ENCODE measurements at regions not wholly inside any gene's neighbourhood (a gene's known extent, or its start where the extent isn't known, plus 50 kb on each side); places are given as distances from the start of the nearest gene placed in this dataset.

DNA sequence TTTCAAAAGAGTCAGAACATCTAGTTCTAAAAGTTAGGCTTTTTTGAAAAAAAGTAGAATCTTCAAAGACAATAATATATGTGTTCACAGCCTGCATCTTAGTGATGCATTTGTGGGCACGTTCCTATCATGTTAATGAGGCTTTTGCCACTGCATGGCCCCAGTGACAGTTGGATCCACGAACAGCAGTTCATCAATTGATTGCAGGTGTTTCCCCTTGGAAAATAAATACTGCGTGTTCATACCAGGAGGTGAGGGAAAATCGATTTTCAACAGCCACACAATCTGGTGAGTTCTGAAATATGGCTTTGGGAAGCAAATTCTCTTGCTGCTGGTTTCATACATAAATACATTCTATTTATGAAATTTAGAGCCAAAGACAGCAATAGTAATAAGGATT lies 343.8 kb upstream of the SLC10A2 start:
- no TSS peak for BruUV-seq (replicated peaks)
- Histone ChIP-seq H3K4me1 (ENCODE audit: insufficient read depth, low read length, poor library complexity, severe bottlenecking) (no peaks in the 10 kb centered on the region), H3K27ac (ENCODE audit: low read depth, low read length, poor library complexity, severe bottlenecking) (no peak overlapping the region), H3K9me2 (ENCODE audit: insufficient read depth, low read length) (no peaks in the 10 kb centered on the region), H3K9me3 (ENCODE audit: low read length) (no peaks in the 10 kb centered on the region), H3K36me3 (ENCODE audit: insufficient read depth, low read length) (no peaks in the 10 kb centered on the region), H2AFZ (ENCODE audit: low read length) (no peak overlapping the region), H4K20me1 (ENCODE audit: insufficient read depth, low read length) (no peaks in the 10 kb centered on the region), H3K4me2 (ENCODE audit: low read length) (no peak overlapping the region), H3K4me3 (ENCODE audit: low read depth, low read length, poor library complexity, severe bottlenecking) (no peak overlapping the region), H3K79me2 (ENCODE audit: insufficient read depth, low read depth, low read length) (no peaks in the 10 kb centered on the region)
- TF ChIP-seq EZH2phosphoT487 (IDR thresholded peaks at IDR 0.05; ENCODE audit: borderline replicate concordance, low read depth, low read length) = no peak
- TF ChIP-seq, protein P1, sequence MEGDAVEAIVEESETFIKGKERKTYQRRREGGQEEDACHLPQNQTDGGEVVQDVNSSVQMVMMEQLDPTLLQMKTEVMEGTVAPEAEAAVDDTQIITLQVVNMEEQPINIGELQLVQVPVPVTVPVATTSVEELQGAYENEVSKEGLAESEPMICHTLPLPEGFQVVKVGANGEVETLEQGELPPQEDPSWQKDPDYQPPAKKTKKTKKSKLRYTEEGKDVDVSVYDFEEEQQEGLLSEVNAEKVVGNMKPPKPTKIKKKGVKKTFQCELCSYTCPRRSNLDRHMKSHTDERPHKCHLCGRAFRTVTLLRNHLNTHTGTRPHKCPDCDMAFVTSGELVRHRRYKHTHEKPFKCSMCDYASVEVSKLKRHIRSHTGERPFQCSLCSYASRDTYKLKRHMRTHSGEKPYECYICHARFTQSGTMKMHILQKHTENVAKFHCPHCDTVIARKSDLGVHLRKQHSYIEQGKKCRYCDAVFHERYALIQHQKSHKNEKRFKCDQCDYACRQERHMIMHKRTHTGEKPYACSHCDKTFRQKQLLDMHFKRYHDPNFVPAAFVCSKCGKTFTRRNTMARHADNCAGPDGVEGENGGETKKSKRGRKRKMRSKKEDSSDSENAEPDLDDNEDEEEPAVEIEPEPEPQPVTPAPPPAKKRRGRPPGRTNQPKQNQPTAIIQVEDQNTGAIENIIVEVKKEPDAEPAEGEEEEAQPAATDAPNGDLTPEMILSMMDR (conservative IDR thresholded peaks at IDR 0.05; ENCODE audit: low read length) = no peak
- CTCF ChIA-PET (ENCODE audit: unreplicated experiment) = no interaction called here
- intact Hi-C loops (cut with micrococcal nuclease; ENCODE audit: unreplicated experiment) = no loop called here
- POLR2A ChIA-PET = no interaction called here
- DNase-seq (ENCODE audit: low spot score) = no peak

DNA sequence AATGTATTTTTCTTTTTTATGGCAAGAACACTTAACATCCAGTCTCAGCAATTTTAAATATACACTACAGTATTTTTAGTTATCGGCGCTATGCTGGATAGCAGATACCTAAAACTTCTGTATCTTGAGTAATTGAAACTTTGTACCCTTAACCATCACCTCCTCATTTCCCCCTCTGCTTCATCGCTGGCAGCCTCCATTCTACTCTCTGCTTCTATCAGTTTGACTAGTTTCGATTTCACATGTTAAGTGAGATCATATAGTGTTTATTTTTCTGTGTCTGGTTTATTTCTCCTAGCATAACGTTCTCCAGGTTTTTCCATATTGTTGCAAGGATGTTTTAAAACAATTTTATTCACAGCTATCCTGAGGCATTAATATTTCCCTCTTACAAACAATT lies 340.8 kb upstream of the SLC10A2 start:
- Histone ChIP-seq H4K20me1 (ENCODE audit: insufficient read depth, low read length) (no peaks in the 10 kb centered on the region), H3K4me2 (ENCODE audit: low read length) (no peak overlapping the region), H3K4me3 (ENCODE audit: low read depth, low read length, poor library complexity, severe bottlenecking) (no peak overlapping the region), H3K79me2 (ENCODE audit: insufficient read depth, low read depth, low read length) (no peaks in the 10 kb centered on the region), H3K4me1 (ENCODE audit: insufficient read depth, low read length, poor library complexity, severe bottlenecking) (no peaks in the 10 kb centered on the region), H3K36me3 (ENCODE audit: insufficient read depth, low read length) (no peaks in the 10 kb centered on the region), H2AFZ (ENCODE audit: low read length) (no peak overlapping the region), H3K9me2 (ENCODE audit: insufficient read depth, low read length) (no peaks in the 10 kb centered on the region), H3K9me3 (ENCODE audit: low read length) (no peaks in the 10 kb centered on the region), H3K27ac (ENCODE audit: low read depth, low read length, poor library complexity, severe bottlenecking) (no peak overlapping the region)
- intact Hi-C loops (cut with micrococcal nuclease; ENCODE audit: unreplicated experiment) = no loop called here
- ChIA-PET CTCF (ENCODE audit: unreplicated experiment) (no interaction called here), POLR2A (no interaction called here)
- BruUV-seq (replicated peaks) = no TSS peak
- no peak for DNase-seq (ENCODE audit: low spot score)
- TF ChIP-seq EZH2phosphoT487 (IDR thresholded peaks at IDR 0.05; ENCODE audit: borderline replicate concordance, low read depth, low read length) = no peak
- TF ChIP-seq, protein P1 (conservative IDR thresholded peaks at IDR 0.05; ENCODE audit: low read length) = no peak

DNA sequence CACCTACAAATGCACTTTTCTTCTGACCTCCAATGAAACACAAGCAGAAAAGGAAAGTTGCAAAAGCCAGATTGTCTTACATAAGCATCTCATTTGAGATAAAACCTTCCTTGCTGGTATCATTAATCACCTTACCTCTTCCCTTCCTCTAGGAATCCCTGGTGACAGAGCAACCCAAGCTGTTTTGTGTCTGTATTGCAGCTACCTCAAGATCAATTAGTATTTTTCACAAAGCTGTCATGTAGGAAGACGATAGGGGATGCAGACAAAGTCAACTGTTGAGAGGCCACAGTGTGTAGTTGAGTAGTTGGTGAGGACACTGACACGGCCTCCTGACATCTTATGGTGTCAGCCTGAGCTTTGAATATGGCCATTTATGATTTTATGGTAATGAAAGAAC lies 339.1 kb upstream of the SLC10A2 start:
- no peaks in the 10 kb centered on the region for H3K9me2 ChIP-seq (ENCODE audit: insufficient read depth, low read length)
- H3K79me2 ChIP-seq (ENCODE audit: insufficient read depth, low read depth, low read length) = no peaks in the 10 kb centered on the region
- TF ChIP-seq, protein P1 (conservative IDR thresholded peaks at IDR 0.05; ENCODE audit: low read length) = no peak
- TF ChIP-seq EZH2phosphoT487 (IDR thresholded peaks at IDR 0.05; ENCODE audit: borderline replicate concordance, low read depth, low read length) = no peak
- CTCF ChIA-PET (ENCODE audit: unreplicated experiment) = no interaction called here
- intact Hi-C loops (cut with micrococcal nuclease; ENCODE audit: unreplicated experiment) = no loop called here
- DNase-seq (ENCODE audit: low spot score) = no peak
- POLR2A ChIA-PET = no interaction called here
- H3K9me3 ChIP-seq (ENCODE audit: low read length) = no peaks in the 10 kb centered on the region
- H3K4me3 ChIP-seq (ENCODE audit: low read depth, low read length, poor library complexity, severe bottlenecking) = no peak overlapping the region
- H3K4me2 ChIP-seq (ENCODE audit: low read length) = no peak overlapping the region
- no TSS peak for BruUV-seq (replicated peaks)
- no peaks in the 10 kb centered on the region for H4K20me1 ChIP-seq (ENCODE audit: insufficient read depth, low read length)
- H3K4me1 ChIP-seq (ENCODE audit: insufficient read depth, low read length, poor library complexity, severe bottlenecking) = no peaks in the 10 kb centered on the region
- H3K36me3 ChIP-seq (ENCODE audit: insufficient read depth, low read length) = no peaks in the 10 kb centered on the region
- H3K27ac ChIP-seq (ENCODE audit: low read depth, low read length, poor library complexity, severe bottlenecking) = no peak overlapping the region
- no peak overlapping the region for H2AFZ ChIP-seq (ENCODE audit: low read length)

Measured in OCI-LY7 (cell line).